ENCODE measurements at regions not wholly inside any gene's neighbourhood (a gene's known extent, or its start where the extent isn't known, plus 50 kb on each side); places are given as distances from the start of the nearest gene placed in this dataset.

DNA sequence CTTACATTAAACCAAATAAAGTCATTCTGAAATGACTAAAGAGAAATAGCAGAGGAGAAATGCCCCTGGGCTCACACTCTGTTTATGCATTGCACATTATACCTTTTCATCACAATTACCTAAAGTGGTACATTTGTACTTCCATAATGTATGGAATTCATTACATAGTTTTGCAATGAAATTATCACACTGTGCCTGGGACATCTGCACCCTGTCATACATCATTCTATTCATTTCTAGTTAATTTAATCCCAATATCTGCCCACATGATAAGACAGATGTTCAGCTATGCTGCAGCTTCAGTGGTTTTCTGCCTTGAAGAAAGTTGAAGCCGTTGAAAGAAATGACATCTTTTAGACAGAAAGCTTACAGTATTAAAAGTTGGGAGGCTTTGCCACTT lies 580.0 kb downstream of the SOX6 start:
- TF ChIP-seq, protein P1, sequence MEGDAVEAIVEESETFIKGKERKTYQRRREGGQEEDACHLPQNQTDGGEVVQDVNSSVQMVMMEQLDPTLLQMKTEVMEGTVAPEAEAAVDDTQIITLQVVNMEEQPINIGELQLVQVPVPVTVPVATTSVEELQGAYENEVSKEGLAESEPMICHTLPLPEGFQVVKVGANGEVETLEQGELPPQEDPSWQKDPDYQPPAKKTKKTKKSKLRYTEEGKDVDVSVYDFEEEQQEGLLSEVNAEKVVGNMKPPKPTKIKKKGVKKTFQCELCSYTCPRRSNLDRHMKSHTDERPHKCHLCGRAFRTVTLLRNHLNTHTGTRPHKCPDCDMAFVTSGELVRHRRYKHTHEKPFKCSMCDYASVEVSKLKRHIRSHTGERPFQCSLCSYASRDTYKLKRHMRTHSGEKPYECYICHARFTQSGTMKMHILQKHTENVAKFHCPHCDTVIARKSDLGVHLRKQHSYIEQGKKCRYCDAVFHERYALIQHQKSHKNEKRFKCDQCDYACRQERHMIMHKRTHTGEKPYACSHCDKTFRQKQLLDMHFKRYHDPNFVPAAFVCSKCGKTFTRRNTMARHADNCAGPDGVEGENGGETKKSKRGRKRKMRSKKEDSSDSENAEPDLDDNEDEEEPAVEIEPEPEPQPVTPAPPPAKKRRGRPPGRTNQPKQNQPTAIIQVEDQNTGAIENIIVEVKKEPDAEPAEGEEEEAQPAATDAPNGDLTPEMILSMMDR (conservative IDR thresholded peaks at IDR 0.05; ENCODE audit: low read depth, low read length), result no peak
- TF ChIP-seq EZH2 (IDR thresholded peaks at IDR 0.05; ENCODE audit: low read length, unreplicated experiment), result no peak
